Pancreas (tissue), 10 donors: ENCODE measurements at regions not wholly inside any gene's neighbourhood (a gene's known extent, or its start where the extent isn't known, plus 50 kb on each side); places are given as distances from the start of the nearest gene placed in this dataset.

Experiments used
- ATAC-seq, 4 donors: fragments of 200-7000 bp; cut with Tn5 transposase; one replicate each; pipeline versions ENCODE4 v1.8.0 to v1.9.1; 2020; ENCODE audit warnings: mild to moderate bottlenecking in 4 of 4, moderate library complexity in 4 of 4
- DNase-seq, 6 donors: peaks; one replicate each; pipeline ENCODE4 v3.0.0-alpha.2; 2020
- FAIRE-seq: peaks from 2 replicates; lab custom pipeline; 2012; peaks lifted over from hg19 to GRCh38; lab: Jason Lieb, UNC
- H3K27ac ChIP-seq, 4 donors: fragments of 200-600 bp; sonication (generic); 1 replicate in 3 of 4; 2 replicates in 1 of 4; pipeline versions ENCODE4 v1.5.0 to v1.8.0; 2020
- H3K27me3 ChIP-seq, 4 donors: fragments of 200-600 bp; one replicate each; pipeline ENCODE4 v1.8.0; 2021
- H3K36me3 ChIP-seq, 3 donors: fragments of 200-600 bp; sonication (generic) in 1 of 3; one replicate each; pipeline versions ENCODE4 v1.5.0 to v1.8.0; 2020 to 2021
- H3K4me1 ChIP-seq, 3 donors: fragments of 200-600 bp; one replicate each; pipeline ENCODE4 v1.8.0; 2021
- H3K4me3 ChIP-seq, 4 donors: fragments of 200-600 bp; sonication (generic) in 2 of 4; one replicate each; pipeline versions ENCODE4 v1.5.0 to v1.8.0; 2020 to 2021
- H3K9me3 ChIP-seq, 4 donors: fragments of 200-600 bp; one replicate each; pipeline ENCODE4 v1.8.0; 2021
- WGBS, 2 donors: extraction: QIAGEN DNeasy Blood & Tissue Kit; methylation state at CpG; one replicate each; pipeline ENCODE4 v1.1.7; 2013; 5-methylcytosine and 5-hydroxymethylcytosine counted together
- intact Hi-C, 3 donors: fragments of 100-400 bp; cut with DNase I; formaldehyde crosslinking; loops; one replicate each; pipeline versions ENCODE4 v1.11.1 to v1.14.2; 2022
- TF ChIP-seq, protein P1 (sequence below), 4 donors: fragments of 200-600 bp; sonication (generic) in 3 of 4; IDR thresholded peaks; one replicate each; pipeline versions ENCODE4 v1.5.0 to v1.8.0; 2021; ENCODE audit warnings: antibody characterized with exemption in 4 of 4
- donor health status: healthy with polysubstance abuse.
- donor health status: DM: no; HTN: no; CAD: no; lungs with moderate emphysema.
- donor health status: DM: no; HTN: no; CAD: no.
- donor health status: control.
- donor health status: control.
- donor health status: Bipolar disorder and iron deficiency.
- donor health status: DM: yes; HTN: yes; CAD: no.
- donor health status: DM: no; HTN: no; CAD: no.
- donor health status: DM: no; HTN: no; CAD: no.
- donor health status: DM: yes; HTN: yes; CAD: no.

GRCh38 chr6:98678481-98678880 is 155.9 kb upstream of the POU3F2 start:
- TF ChIP-seq, protein P1, sequence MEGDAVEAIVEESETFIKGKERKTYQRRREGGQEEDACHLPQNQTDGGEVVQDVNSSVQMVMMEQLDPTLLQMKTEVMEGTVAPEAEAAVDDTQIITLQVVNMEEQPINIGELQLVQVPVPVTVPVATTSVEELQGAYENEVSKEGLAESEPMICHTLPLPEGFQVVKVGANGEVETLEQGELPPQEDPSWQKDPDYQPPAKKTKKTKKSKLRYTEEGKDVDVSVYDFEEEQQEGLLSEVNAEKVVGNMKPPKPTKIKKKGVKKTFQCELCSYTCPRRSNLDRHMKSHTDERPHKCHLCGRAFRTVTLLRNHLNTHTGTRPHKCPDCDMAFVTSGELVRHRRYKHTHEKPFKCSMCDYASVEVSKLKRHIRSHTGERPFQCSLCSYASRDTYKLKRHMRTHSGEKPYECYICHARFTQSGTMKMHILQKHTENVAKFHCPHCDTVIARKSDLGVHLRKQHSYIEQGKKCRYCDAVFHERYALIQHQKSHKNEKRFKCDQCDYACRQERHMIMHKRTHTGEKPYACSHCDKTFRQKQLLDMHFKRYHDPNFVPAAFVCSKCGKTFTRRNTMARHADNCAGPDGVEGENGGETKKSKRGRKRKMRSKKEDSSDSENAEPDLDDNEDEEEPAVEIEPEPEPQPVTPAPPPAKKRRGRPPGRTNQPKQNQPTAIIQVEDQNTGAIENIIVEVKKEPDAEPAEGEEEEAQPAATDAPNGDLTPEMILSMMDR (IDR thresholded peaks at IDR 0.05) = no peak
- ATAC-seq = no peak
- H3K27me3 ChIP-seq = no peaks in the 10 kb centered on the region
- H3K36me3 ChIP-seq = no peaks in the 10 kb centered on the region
- intact Hi-C loops = no loop called here
- no peak for FAIRE-seq
- H3K27ac ChIP-seq = no peak overlapping the region
- WGBS, 2 donors = 28 to 29% methylated on average over 2 of the region's 2 CpGs
- H3K4me1 ChIP-seq = no peaks in the 10 kb centered on the region
- no peak overlapping the region for H3K4me3 ChIP-seq
- no peaks in the 10 kb centered on the region for H3K9me3 ChIP-seq
- DNase-seq = no peak

DNA sequence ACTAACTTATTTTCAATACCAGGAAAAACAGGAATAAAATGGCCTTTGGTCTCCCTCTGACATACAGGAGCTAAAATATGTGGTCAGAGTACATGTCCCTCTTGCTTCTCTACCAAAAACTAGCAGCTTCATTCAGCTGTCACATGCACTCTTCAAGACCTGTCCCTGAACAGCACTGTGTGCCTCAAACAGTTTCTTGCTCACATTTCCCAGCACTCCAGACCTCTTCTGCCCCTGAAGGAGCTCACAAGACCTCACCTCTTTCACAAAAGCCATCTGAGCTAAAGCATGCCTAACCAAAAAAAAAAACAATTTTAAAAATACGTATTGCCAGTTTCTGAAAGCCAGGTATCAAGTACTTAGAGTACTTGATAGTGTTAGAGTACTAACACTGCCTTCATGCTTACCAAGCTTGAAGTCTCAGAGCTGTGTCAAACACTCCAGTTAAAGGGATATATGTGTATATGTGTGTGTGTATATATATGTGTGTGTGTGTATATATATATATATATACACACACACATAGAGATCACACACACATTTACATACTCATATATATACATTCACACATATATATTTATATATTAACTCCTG is 148.3 kb upstream of the POU3F2 start:
- ATAC-seq (no peak), FAIRE-seq (no peak), DNase-seq (no peak)
- no peaks in the 10 kb centered on the region for H3K4me1 ChIP-seq
- H3K4me3 ChIP-seq = no peak overlapping the region
- 66 to 76% methylated on average over 1 of the region's 1 CpG for WGBS, 2 donors
- H3K27ac ChIP-seq = no peak overlapping the region
- intact Hi-C loops = no loop called here
- no peaks in the 10 kb centered on the region for H3K27me3 ChIP-seq
- TF ChIP-seq, protein P1 (IDR thresholded peaks at IDR 0.05) = no peak
- no peaks in the 10 kb centered on the region for H3K36me3 ChIP-seq
- no peaks in the 10 kb centered on the region for H3K9me3 ChIP-seq

GRCh38 chr6:98687752-98688151 is 146.6 kb upstream of the POU3F2 start:
- FAIRE-seq (no peak), DNase-seq (no peak), ATAC-seq (no peak)
- intact Hi-C loops = no loop called here
- no peak overlapping the region for H3K4me3 ChIP-seq
- H3K4me1 ChIP-seq = no peaks in the 10 kb centered on the region
- 52 to 58% methylated on average over 4 of the region's 4 CpGs for WGBS, 2 donors
- H3K27me3 ChIP-seq = no peaks in the 10 kb centered on the region
- no peak overlapping the region for H3K27ac ChIP-seq
- TF ChIP-seq, protein P1 (IDR thresholded peaks at IDR 0.05) = no peak
- no peaks in the 10 kb centered on the region for H3K36me3 ChIP-seq
- H3K9me3 ChIP-seq = no peaks in the 10 kb centered on the region

GRCh38 chr6:98695091-98695801 is 139.1 kb upstream of the POU3F2 start:
- no peaks in the 10 kb centered on the region for H3K9me3 ChIP-seq
- TF ChIP-seq, protein P1 (IDR thresholded peaks at IDR 0.05) = no peak
- WGBS, 2 donors = 53 to 64% methylated on average over 7 of the region's 7 CpGs
- H3K27me3 ChIP-seq = no peaks in the 10 kb centered on the region
- H3K36me3 ChIP-seq = no peaks in the 10 kb centered on the region
- no peak overlapping the region for H3K27ac ChIP-seq
- FAIRE-seq = no peak
- DNase-seq = no peak
- ATAC-seq = no peak
- intact Hi-C loops = no loop called here
- H3K4me3 ChIP-seq = no peak overlapping the region
- H3K4me1 ChIP-seq = no peaks in the 10 kb centered on the region

DNA sequence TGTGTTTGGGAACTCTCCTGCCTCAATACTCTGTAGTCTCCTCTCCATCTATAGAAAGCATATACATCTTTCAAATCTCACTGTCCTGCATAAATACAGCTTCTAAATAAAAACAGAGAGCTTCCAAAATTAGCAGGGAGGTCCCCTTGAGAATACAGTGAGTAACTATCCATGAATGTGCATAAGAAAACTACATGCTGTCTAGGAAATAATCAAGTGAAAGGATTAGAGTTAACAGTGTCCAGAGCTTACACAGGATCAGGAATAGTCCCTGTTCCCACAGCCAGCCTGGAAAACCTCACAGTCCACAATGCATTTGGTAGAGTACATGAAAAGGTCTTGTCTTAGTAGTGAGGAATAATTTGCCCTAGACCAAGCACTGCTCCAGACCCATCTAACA is 123.0 kb upstream of the POU3F2 start:
- no peak for FAIRE-seq
- H3K27me3 ChIP-seq = no peaks in the 10 kb centered on the region
- no peak for DNase-seq
- TF ChIP-seq, protein P1 (IDR thresholded peaks at IDR 0.05) = no peak
- no peaks in the 10 kb centered on the region for H3K9me3 ChIP-seq
- no peak for ATAC-seq
- intact Hi-C loops = no loop called here
- no peak overlapping the region for H3K27ac ChIP-seq
- no peaks in the 10 kb centered on the region for H3K4me1 ChIP-seq
- no peak overlapping the region for H3K4me3 ChIP-seq
- no peaks in the 10 kb centered on the region for H3K36me3 ChIP-seq
